SU-DHL-6 (cell line): ENCODE measurements at regions not wholly inside any gene's neighbourhood (a gene's known extent, or its start where the extent isn't known, plus 50 kb on each side); places are given as distances from the start of the nearest gene placed in this dataset.

Source experiments
- CTCF ChIP-seq: fragments of 200-600 bp; sonication (generic); IDR thresholded peaks from one replicate; pipeline ENCODE4 v1.5.1; 2017; ENCODE audit warnings: antibody characterized with exemption, mild to moderate bottlenecking, low read length, moderate library complexity; ENCODE audit not compliant: insufficient read depth, poor library complexity, severe bottlenecking
- EZH2phosphoT487 ChIP-seq: fragments of 200-600 bp; sonication (generic), shearing (Covaris generic); conservative IDR thresholded peaks from 2 replicates; pipeline ENCODE4 v1.6.1; 2018; ENCODE audit warnings: mild to moderate bottlenecking, antibody characterized with exemption, low read length, moderate library complexity, mixed read lengths

GRCh38 chr1:244211559-244211944, 160.5 kb downstream of the ZBTB18 start:
- no peak for TF ChIP-seq CTCF
- TF ChIP-seq EZH2phosphoT487: no peak
